ENCODE measurements at regions not wholly inside any gene's neighbourhood (a gene's known extent, or its start where the extent isn't known, plus 50 kb on each side); places are given as distances from the start of the nearest gene placed in this dataset.

DNA sequence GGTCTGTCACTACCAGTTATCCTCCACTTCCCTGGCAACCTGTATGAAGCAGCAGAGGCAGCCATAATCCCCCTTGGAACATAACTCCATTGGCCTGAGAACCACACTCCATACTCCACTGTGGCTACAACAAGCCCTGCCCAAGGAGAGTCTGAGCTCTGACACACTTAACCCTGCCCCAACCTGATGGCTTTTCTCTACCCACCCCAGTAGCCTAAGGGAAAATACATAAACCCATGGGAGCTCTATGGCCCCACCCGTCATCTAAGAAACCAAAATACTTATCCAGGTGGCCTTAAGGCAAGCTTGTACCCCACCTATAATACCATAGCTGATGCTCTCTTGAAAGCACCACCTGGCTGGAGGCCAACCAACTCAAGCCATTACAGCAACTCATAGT, 324.8 kb upstream of the GLI3 start:
- TF ChIP-seq GATA3 (IDR thresholded peaks at IDR 0.05; ENCODE audit: low read depth, low read length): no peak
- TF ChIP-seq GATA2 (IDR thresholded peaks at IDR 0.05; ENCODE audit: low read depth, low read length): no peak

Measured in SH-SY5Y (cell line).